D721Med (cell line): ENCODE measurements at regions not wholly inside any gene's neighbourhood (a gene's known extent, or its start where the extent isn't known, plus 50 kb on each side); places are given as distances from the start of the nearest gene placed in this dataset.

ENCODE experiments used
- DNase-seq: peaks from one replicate; pipeline ENCODE4 v3.0.0; 2011; ENCODE audit warnings: low spot score; ENCODE audit not compliant: insufficient read length
- FAIRE-seq: peaks from 2 replicates; lab custom pipeline; 2011; peaks lifted over from hg19 to GRCh38; lab: Jason Lieb, UNC
- CTCF ChIP-seq: IDR thresholded peaks from 2 replicates; pipeline ENCODE4 v1.5.1; 2012; ENCODE audit warnings: mild to moderate bottlenecking, control low read depth; ENCODE audit not compliant: insufficient read depth; ENCODE audit errors: missing control alignments

- DNase-seq (no peak), FAIRE-seq (no peak)
- TF ChIP-seq CTCF: no peak
Observed at GRCh38 chr2:221914334-221914880, 342.3 kb upstream of the EPHA4 start.

- TF ChIP-seq CTCF: no peak
- FAIRE-seq (no peak), DNase-seq (no peak)
Observed at GRCh38 chr2:221911890-221912289, 339.8 kb upstream of the EPHA4 start.

DNA sequence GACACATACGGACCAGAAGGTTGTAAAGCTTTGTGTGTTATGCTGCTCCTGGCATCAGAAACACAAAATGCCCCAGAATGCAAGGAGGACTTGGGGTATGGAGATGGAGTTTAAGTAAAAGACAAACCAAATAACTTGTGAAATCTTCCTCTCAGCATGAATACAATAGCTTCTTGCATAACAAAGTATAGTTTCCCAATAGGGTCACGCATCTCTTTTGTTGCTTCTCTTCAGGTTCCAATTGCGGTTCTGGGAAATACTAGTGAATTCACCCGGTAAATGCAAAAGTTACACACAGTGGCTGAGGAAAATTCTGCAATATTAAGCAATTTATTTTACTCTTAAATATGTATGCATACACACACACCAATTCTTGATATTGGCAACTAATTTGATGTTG is 339.2 kb upstream of the EPHA4 start:
- no peak for FAIRE-seq
- no peak for DNase-seq
- TF ChIP-seq CTCF: no peak

GRCh38 chr2:221908518-221908917 is 336.4 kb upstream of the EPHA4 start:
- no peak for DNase-seq

DNA sequence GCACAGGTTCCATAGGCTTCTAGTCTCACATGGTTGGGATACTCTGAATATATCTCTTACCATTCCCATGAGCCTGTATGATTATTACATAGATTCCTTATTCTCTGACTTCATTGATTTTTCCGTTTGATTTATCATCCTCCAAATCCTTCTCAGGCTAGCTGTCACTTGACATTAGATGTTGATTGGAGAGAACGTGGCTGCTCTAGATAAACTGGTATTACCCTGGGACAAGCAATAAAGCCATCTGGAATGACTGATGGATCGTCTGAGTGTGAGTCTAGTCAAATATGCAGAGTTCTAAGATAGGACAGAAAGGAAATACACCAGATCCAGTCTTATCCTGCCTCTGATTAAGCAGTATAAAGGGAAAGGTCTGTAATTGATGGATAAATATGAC is 325.6 kb upstream of the EPHA4 start:
- FAIRE-seq (no peak), DNase-seq (no peak)
- TF ChIP-seq CTCF: no peak

More at GRCh38 chr2:221908518-221908917, 336.4 kb upstream of the EPHA4 start:
- no peak for TF ChIP-seq CTCF
- FAIRE-seq: no peak

GRCh38 chr2:221896505-221897151 is 324.5 kb upstream of the EPHA4 start:
- FAIRE-seq (no peak), DNase-seq (no peak)
- TF ChIP-seq CTCF: no peak

- FAIRE-seq (no peak), DNase-seq (no peak)
- TF ChIP-seq CTCF: no peak
Observed at GRCh38 chr2:221895366-221896121, 323.4 kb upstream of the EPHA4 start.
